Heart left ventricle (tissue), 13 donors: ENCODE measurements at regions not wholly inside any gene's neighbourhood (a gene's known extent, or its start where the extent isn't known, plus 50 kb on each side); places are given as distances from the start of the nearest gene placed in this dataset.

Source experiments
- CTCF ChIP-seq, 12 donors: fragments of 200-600 bp; sonication (generic) in 4 of 12; IDR thresholded peaks; one replicate each; pipeline versions ENCODE4 v1.5.0 to v1.8.0; 2018 to 2022; ENCODE audit warnings: antibody characterized with exemption in 12 of 12, mild to moderate bottlenecking in 5 of 12
- POLR2A ChIP-seq, 2 donors: fragments of 450-650 bp; IDR thresholded peaks; one replicate each; pipeline ENCODE4 v1.6.1; 2017; ENCODE audit warnings: antibody characterized with exemption in 2 of 2, mild to moderate bottlenecking in 2 of 2, moderate library complexity in 2 of 2
- donor health status: ischemic (EF 13 %, LVEDD 7.1; RV severe dilation, severe dysfunction).
- donor health status: DM: no; HTN: yes; CAD: no.
- donor health status: DM: no; HTN: no; CAD: no.
- donor health status: ischemic (EF 25% LVEDD 6.9; RV normal size, moderate dysfunction).
- donor health status: ischemic (EF 25% LVEDD 5.7; RV mildly dilated, moderate dysfunction).
- donor health status: ischemic (EF 35%, LVEDD 5.7; RV mildly dilated, moderate dysfunction).
- donor health status: nonischemic (EF 11% LVEDD 7.7; RV severe dilation, severe dysfunction).
- donor health status: DM: yes; HTN: yes; CAD: no.
- donor health status: PGD.
- donor health status: ischemic (EF 29% LVEDD 5.4; RV normal size, mild dysfunction).
- donor health status: nonischemic (EF 23%, LVEDD 6.1; RV moderate dilation, normal function).

DNA sequence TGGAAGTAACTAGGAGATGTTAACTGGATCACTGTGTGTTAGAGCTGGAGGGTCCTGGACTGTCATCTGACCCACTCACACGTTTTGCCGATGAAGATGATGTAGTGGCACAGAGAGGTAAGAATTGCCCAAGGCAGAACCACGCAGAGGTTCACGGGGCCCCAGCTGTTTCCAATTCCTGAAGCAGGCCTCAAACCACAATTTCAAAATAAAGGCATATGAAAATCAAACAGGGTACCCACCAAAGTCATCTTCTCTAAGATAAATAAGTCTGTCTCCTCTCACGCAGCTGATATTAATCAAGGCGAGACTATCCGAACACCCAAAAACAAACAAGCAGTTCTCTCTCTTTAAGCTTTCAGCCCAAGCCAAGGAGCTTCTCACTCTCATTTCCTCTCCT is 113.3 kb upstream of the JCAD start:
- TF ChIP-seq CTCF (IDR thresholded peaks at IDR 0.05) (no peak), POLR2A (IDR thresholded peaks at IDR 0.05) (no peak)
